Fibroblast of lung (primary cell): ENCODE measurements at regions not wholly inside any gene's neighbourhood (a gene's known extent, or its start where the extent isn't known, plus 50 kb on each side); places are given as distances from the start of the nearest gene placed in this dataset.

Experiments used
- DNase-seq, 2 donors: peaks; one replicate each; pipeline versions ENCODE4 v3.0.0 to v3.0.0-alpha.2; 2010; ENCODE audit warnings: low read depth in 2 of 2
- H2AFZ ChIP-seq: 2 replicates; pipeline ENCODE4 v1.5.1; 2012; ENCODE audit warnings: low read length, control low read depth, inconsistent platforms
- H3K27ac ChIP-seq: 2 replicates; pipeline ENCODE4 v1.5.1; 2011; ENCODE audit warnings: low read length, control low read depth; ENCODE audit not compliant: insufficient read depth
- H3K27me3 ChIP-seq: 2 replicates; pipeline ENCODE4 v1.5.1; 2011; ENCODE audit warnings: mild to moderate bottlenecking, low read length; ENCODE audit not compliant: control insufficient read depth, insufficient read depth
- H3K36me3 ChIP-seq: 2 replicates; pipeline ENCODE4 v1.5.1; 2011; ENCODE audit warnings: low read length; ENCODE audit not compliant: control insufficient read depth, insufficient read depth
- H3K4me1 ChIP-seq: 2 replicates; pipeline ENCODE4 v1.5.1; 2011; ENCODE audit warnings: low read length; ENCODE audit not compliant: control insufficient read depth, insufficient read depth; ENCODE audit errors: extremely low read depth
- H3K4me2 ChIP-seq: 2 replicates; pipeline ENCODE4 v1.5.1; 2011; ENCODE audit warnings: low read length, control low read depth; ENCODE audit not compliant: insufficient read depth; ENCODE audit errors: extremely low read depth
- H3K4me3 ChIP-seq, 4 experiments: fragments of 200-600 bp in 1 of 4; sonication (generic) in 1 of 4; replicated peaks in 1 of 4; 2 replicates each; pipeline ENCODE4 v1.5.1; 2011 to 2016; ENCODE audit warnings: low read length in 4 of 4, low read depth in 3 of 4, mild to moderate bottlenecking in 3 of 4, control low read depth in 2 of 4, inconsistent platforms in 1 of 4, mixed read lengths in 1 of 4; ENCODE audit not compliant: insufficient read depth in 1 of 4; ENCODE audit errors: control extremely low read depth in 1 of 4
- H3K79me2 ChIP-seq: 2 replicates; pipeline ENCODE4 v1.5.1; 2012; ENCODE audit warnings: mild to moderate bottlenecking, low read length, inconsistent platforms; ENCODE audit not compliant: control insufficient read depth, insufficient read depth
- H3K9ac ChIP-seq: 2 replicates; pipeline ENCODE4 v1.5.1; 2011; ENCODE audit warnings: mild to moderate bottlenecking, low read length, control low read depth; ENCODE audit not compliant: insufficient read depth
- H3K9me3 ChIP-seq: 2 replicates; pipeline ENCODE4 v1.5.1; 2012; ENCODE audit warnings: low read depth, low read length; ENCODE audit not compliant: control insufficient read depth, insufficient read depth
- H4K20me1 ChIP-seq: 2 replicates; pipeline ENCODE4 v1.5.1; 2011; ENCODE audit warnings: low read length; ENCODE audit not compliant: control insufficient read depth, insufficient read depth; ENCODE audit errors: extremely low read depth
- CTCF ChIP-seq, 2 donors: IDR thresholded peaks in 1 of 2; conservative IDR thresholded peaks in 1 of 2; 1 replicate in 1 of 2; 2 replicates in 1 of 2; pipeline ENCODE4 v1.5.1; 2011 to 2012; ENCODE audit warnings: low read length in 2 of 2, control low read depth in 1 of 2, inconsistent platforms in 1 of 2, low read depth in 1 of 2, mild to moderate bottlenecking in 1 of 2
- EZH2 ChIP-seq: IDR thresholded peaks from 2 replicates; pipeline ENCODE4 v1.5.1; 2012; ENCODE audit warnings: low read length, control low read depth, mild to moderate bottlenecking; ENCODE audit errors: missing control alignments

- no peaks in the 10 kb centered on the region for H3K9me3 ChIP-seq
- H2AFZ ChIP-seq, result no peak overlapping the region
- H3K79me2 ChIP-seq, result no peaks in the 10 kb centered on the region
- no peak overlapping the region for H3K27ac ChIP-seq
- no peak overlapping the region for H3K9ac ChIP-seq
- no peaks in the 10 kb centered on the region for H3K36me3 ChIP-seq
- H4K20me1 ChIP-seq, result no peaks in the 10 kb centered on the region
- H3K4me1 ChIP-seq, result no peaks in the 10 kb centered on the region
- no peak overlapping the region for H3K4me3 ChIP-seq
- DNase-seq, result peak in 1 of 2 donors; percentile 92
- H3K27me3 ChIP-seq, result no peaks in the 10 kb centered on the region
- TF ChIP-seq EZH2 (no peak), CTCF (conservative IDR thresholded peaks at IDR 0.05 in 1 of 2, IDR thresholded peaks at IDR 0.05 in 1 of 2; ENCODE audit: low read depth in 1 of 2, low read length in 2 of 2) (no peak)
- H3K4me2 ChIP-seq, result no peak overlapping the region
Measured at GRCh38 chr10:4670737-4671136, 155.3 kb upstream of the AKR1E2 start.

- Histone ChIP-seq H3K27ac (no peak overlapping the region), H3K4me1 (no peaks in the 10 kb centered on the region), H3K79me2 (no peaks in the 10 kb centered on the region), H2AFZ (no peak overlapping the region), H3K4me2 (no peak overlapping the region), H3K27me3 (no peaks in the 10 kb centered on the region), H3K4me3 (no peak overlapping the region), H4K20me1 (no peaks in the 10 kb centered on the region), H3K9me3 (no peaks in the 10 kb centered on the region), H3K36me3 (no peaks in the 10 kb centered on the region), H3K9ac (no peak overlapping the region)
- TF ChIP-seq EZH2 (no peak), CTCF (conservative IDR thresholded peaks at IDR 0.05 in 1 of 2, IDR thresholded peaks at IDR 0.05 in 1 of 2; ENCODE audit: low read depth in 1 of 2, low read length in 2 of 2) (no peak)
- DNase-seq, result no peak
Measured at GRCh38 chr10:4669585-4669984, 156.4 kb upstream of the AKR1E2 start.

- Histone ChIP-seq H2AFZ (no peak overlapping the region), H3K79me2 (no peaks in the 10 kb centered on the region), H3K27ac (peak overlapping the region; percentile 98), H3K9me3 (no peaks in the 10 kb centered on the region), H3K27me3 (no peaks in the 10 kb centered on the region), H3K9ac (peak overlapping the region; percentile 58), H3K4me1 (peaks cover 16% of the 10 kb centered on the region), H3K4me3 (peak overlapping the region in 1 of 4 experiments; percentile 20), H3K4me2 (peak overlapping the region; percentile 78), H3K36me3 (no peaks in the 10 kb centered on the region), H4K20me1 (no peaks in the 10 kb centered on the region)
- TF ChIP-seq EZH2 (no peak), CTCF (conservative IDR thresholded peaks at IDR 0.05 in 1 of 2, IDR thresholded peaks at IDR 0.05 in 1 of 2; ENCODE audit: low read depth in 1 of 2, low read length in 2 of 2) (no peak)
- DNase-seq, result peak; percentile 99 to 100
Measured at GRCh38 chr10:4663162-4663992, 162.6 kb upstream of the AKR1E2 start.
